ENCODE measurements at regions not wholly inside any gene's neighbourhood (a gene's known extent, or its start where the extent isn't known, plus 50 kb on each side); places are given as distances from the start of the nearest gene placed in this dataset.

- no peaks in the 10 kb centered on the region for H3K36me3 ChIP-seq
- no peak for TF ChIP-seq POLR2A (IDR thresholded peaks at IDR 0.05)
- no peaks in the 10 kb centered on the region for H3K4me1 ChIP-seq (ENCODE audit: insufficient read depth)
- no peak for DNase-seq
- no peak overlapping the region for H3K4me3 ChIP-seq
- no peaks in the 10 kb centered on the region for H3K27me3 ChIP-seq
- no peak overlapping the region for H3K27ac ChIP-seq
- H3K9me3 ChIP-seq: no peaks in the 10 kb centered on the region
- intact Hi-C loops (cut with DNase I): no loop called here
- 65 to 81% (median 75%) methylated on average over 1 of the region's 1 CpG for WGBS, 3 donors
Measured at GRCh38 chr14:83483063-83483462, 1949.4 kb upstream of the SEL1L start.

- no peaks in the 10 kb centered on the region for H3K36me3 ChIP-seq
- no peak for TF ChIP-seq POLR2A (IDR thresholded peaks at IDR 0.05)
- no peak for TF ChIP-seq CTCF (IDR thresholded peaks at IDR 0.05)
- TF ChIP-seq EP300 (IDR thresholded peaks at IDR 0.05): no peak
- intact Hi-C loops (cut with DNase I): no loop called here
- no peaks in the 10 kb centered on the region for H3K9me3 ChIP-seq
- no peak overlapping the region for H3K4me3 ChIP-seq
- no peak for DNase-seq
- no peak overlapping the region for H3K27ac ChIP-seq
- no peaks in the 10 kb centered on the region for H3K27me3 ChIP-seq
- no peaks in the 10 kb centered on the region for H3K4me1 ChIP-seq (ENCODE audit: insufficient read depth)
Measured at GRCh38 chr14:83485591-83485990, 1951.9 kb upstream of the SEL1L start.

- H3K4me3 ChIP-seq: no peak overlapping the region
- intact Hi-C loops (cut with DNase I): no loop called here
- no peaks in the 10 kb centered on the region for H3K4me1 ChIP-seq (ENCODE audit: insufficient read depth)
- no peak for DNase-seq
- no peak overlapping the region for H3K27ac ChIP-seq
- H3K27me3 ChIP-seq: no peaks in the 10 kb centered on the region
- TF ChIP-seq POLR2A (IDR thresholded peaks at IDR 0.05) (no peak), CTCF (IDR thresholded peaks at IDR 0.05) (no peak), EP300 (IDR thresholded peaks at IDR 0.05) (no peak)
- H3K36me3 ChIP-seq: no peaks in the 10 kb centered on the region
- H3K9me3 ChIP-seq: no peaks in the 10 kb centered on the region
- 78 to 94% (median 91%) methylated on average over 2 of the region's 2 CpGs for WGBS, 3 donors
Measured at GRCh38 chr14:83491091-83491490, 1957.4 kb upstream of the SEL1L start.

- Histone ChIP-seq H3K4me3 (no peak overlapping the region), H3K27me3 (no peaks in the 10 kb centered on the region), H3K4me1 (ENCODE audit: insufficient read depth) (no peaks in the 10 kb centered on the region), H3K27ac (no peak overlapping the region), H3K36me3 (no peaks in the 10 kb centered on the region), H3K9me3 (no peaks in the 10 kb centered on the region)
- no peak for DNase-seq
- TF ChIP-seq EP300 (IDR thresholded peaks at IDR 0.05): no peak
- TF ChIP-seq CTCF (IDR thresholded peaks at IDR 0.05): no peak
- no peak for TF ChIP-seq POLR2A (IDR thresholded peaks at IDR 0.05)
- WGBS, 3 donors: 70 to 85% (median 85%) methylated on average over 3 of the region's 3 CpGs
- intact Hi-C loops (cut with DNase I): no loop called here
Measured at GRCh38 chr14:83520837-83521236, 1987.2 kb upstream of the SEL1L start.

GRCh38 chr14:83529531-83529930 is 1995.9 kb upstream of the SEL1L start:
- intact Hi-C loops (cut with DNase I): no loop called here
- no peaks in the 10 kb centered on the region for H3K27me3 ChIP-seq
- H3K9me3 ChIP-seq: no peaks in the 10 kb centered on the region
- no peak overlapping the region for H3K27ac ChIP-seq
- WGBS, 3 donors: 97 to 99% (median 97%) methylated on average over 2 of the region's 2 CpGs
- no peak for DNase-seq
- no peak for TF ChIP-seq EP300 (IDR thresholded peaks at IDR 0.05)
- TF ChIP-seq CTCF (IDR thresholded peaks at IDR 0.05): no peak
- TF ChIP-seq POLR2A (IDR thresholded peaks at IDR 0.05): no peak
- H3K36me3 ChIP-seq: no peaks in the 10 kb centered on the region
- no peak overlapping the region for H3K4me3 ChIP-seq
- H3K4me1 ChIP-seq (ENCODE audit: insufficient read depth): no peaks in the 10 kb centered on the region

Data from ovary (tissue), 7 donors.